GM13976 (cell line): ENCODE measurements at regions not wholly inside any gene's neighbourhood (a gene's known extent, or its start where the extent isn't known, plus 50 kb on each side); places are given as distances from the start of the nearest gene placed in this dataset.

Experiments
- DNase-seq: peaks from one replicate; pipeline ENCODE4 v3.0.0; 2012; ENCODE audit warnings: low spot score
- CTCF ChIP-seq: IDR thresholded peaks from 2 replicates; pipeline ENCODE4 v1.5.1; 2012; ENCODE audit warnings: borderline replicate concordance, mild to moderate bottlenecking; ENCODE audit not compliant: insufficient read depth; ENCODE audit errors: extremely low read depth, missing control alignments, control extremely low read depth
- in situ Hi-C: fragments of 300-500 bp; cut with MboI; formaldehyde crosslinking; loops from one replicate; pipeline ENCODE4 v1.12.0; 2022; ENCODE audit warnings: low sequenced_read_pairs, mixed read lengths, inconsistent platforms; ENCODE audit not compliant: unreplicated experiment

DNA sequence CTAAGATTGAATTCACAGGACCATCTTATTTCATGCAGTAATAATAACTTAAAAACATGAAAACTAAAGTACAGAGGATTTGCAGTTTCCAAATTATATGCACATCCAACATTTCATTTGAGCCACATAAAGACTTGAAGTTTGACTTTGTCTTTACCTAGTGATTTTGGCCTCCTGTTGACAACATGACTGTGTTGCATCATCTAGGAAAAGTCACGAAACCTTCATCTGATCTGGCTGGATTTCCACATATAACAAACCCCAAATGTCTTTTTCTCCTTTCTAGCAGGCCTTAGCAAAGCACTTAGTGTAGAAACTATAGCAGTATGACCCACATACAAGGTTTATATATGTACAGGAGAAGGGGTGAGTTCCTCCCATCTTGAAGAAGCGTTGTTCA is 406.5 kb upstream of the CDH5 start:
- no peak for DNase-seq
- in situ Hi-C loops, result no loop called here
- no peak for TF ChIP-seq CTCF

GRCh38 chr16:65958086-65958485 is 408.4 kb upstream of the CDH5 start:
- DNase-seq, result no peak
- no peak for TF ChIP-seq CTCF
- in situ Hi-C loops, result no loop called here

GRCh38 chr16:65956100-65956499 is 410.4 kb upstream of the CDH5 start:
- TF ChIP-seq CTCF, result no peak
- in situ Hi-C loops, result no loop called here
- no peak for DNase-seq

- no peak for TF ChIP-seq CTCF
- no peak for DNase-seq
- in situ Hi-C loops, result no loop called here
Measured at GRCh38 chr16:65954446-65954845, 412.0 kb upstream of the CDH5 start.

GRCh38 chr16:65950211-65950610 is 416.3 kb upstream of the CDH5 start:
- TF ChIP-seq CTCF, result no peak
- in situ Hi-C loops, result no loop called here
- DNase-seq, result no peak

GRCh38 chr16:65948361-65948760 is 418.1 kb upstream of the CDH5 start:
- no peak for TF ChIP-seq CTCF
- in situ Hi-C loops, result no loop called here
- DNase-seq, result no peak

DNA sequence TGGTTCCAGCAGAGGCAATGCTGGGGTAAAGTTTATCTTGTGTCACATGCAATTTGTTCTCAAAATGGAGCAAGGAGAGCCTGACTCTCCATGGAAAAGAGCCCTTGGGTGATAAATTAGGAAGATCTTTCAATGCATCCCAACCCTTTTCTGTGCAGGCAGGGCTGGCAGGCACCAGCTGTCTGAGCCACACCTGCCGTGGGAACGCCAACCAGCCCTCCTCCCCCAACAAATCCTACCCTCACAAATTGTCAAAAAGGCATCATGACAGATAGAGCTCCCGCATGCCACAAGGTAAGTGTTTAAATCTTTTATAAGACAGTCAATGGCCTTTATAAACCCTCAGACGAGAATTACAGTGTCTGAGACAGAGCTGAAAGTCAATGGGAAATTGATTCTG is 418.5 kb upstream of the CDH5 start:
- DNase-seq, result no peak
- in situ Hi-C loops, result no loop called here
- TF ChIP-seq CTCF, result no peak
